ENCODE measurements at regions not wholly inside any gene's neighbourhood (a gene's known extent, or its start where the extent isn't known, plus 50 kb on each side); places are given as distances from the start of the nearest gene placed in this dataset.

DNA sequence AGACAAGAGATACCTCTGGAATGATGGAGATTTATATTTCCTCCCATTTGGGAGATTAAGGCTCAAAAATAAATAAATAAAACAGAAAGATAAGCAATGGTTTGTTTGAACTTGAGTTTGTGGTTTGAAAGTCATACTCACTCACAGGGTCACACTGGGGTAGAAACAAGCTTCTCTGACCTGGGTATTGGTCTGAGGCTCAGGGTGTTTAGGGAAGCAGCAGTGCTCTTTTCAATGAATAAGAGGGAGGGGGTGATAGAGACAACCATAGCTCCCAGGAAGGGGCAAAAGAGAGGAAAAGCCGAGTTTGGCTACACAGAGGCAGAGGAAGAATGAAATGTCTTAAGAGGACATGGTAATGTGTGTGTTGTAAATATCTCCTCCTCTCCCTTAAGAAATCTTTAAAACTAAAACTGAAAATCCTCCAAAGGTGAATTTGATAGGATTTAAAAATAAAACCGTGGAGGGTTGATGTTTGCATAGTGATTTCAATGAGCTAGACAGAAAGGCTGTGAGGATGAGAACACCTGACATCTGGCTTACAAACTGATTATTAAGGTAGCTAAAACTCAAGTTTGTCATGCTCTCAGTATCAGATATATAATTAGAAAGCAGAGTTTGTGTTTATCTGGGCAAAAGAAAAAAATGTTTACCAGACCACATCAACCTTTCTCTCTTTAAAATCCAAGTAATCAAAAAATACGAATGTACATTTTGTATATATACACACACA lies 159.9 kb upstream of the TMEFF2 start:
- no peak overlapping the region for H3K27ac ChIP-seq (ENCODE audit: low read depth in 2 of 2, low read length in 1 of 2)
- no peak overlapping the region for H3K4me3 ChIP-seq (ENCODE audit: low read depth in 2 of 2, low read length in 1 of 2)
- no peak for TF ChIP-seq MEF2A (IDR thresholded peaks at IDR 0.05; ENCODE audit: borderline replicate concordance, low read depth)
- H3F3A ChIP-seq (replicated peaks; ENCODE audit: insufficient read depth), result no peaks in the 10 kb centered on the region
- no peaks in the 10 kb centered on the region for H3K9me3 ChIP-seq
- no peaks in the 10 kb centered on the region for H4K20me1 ChIP-seq (ENCODE audit: insufficient read depth)
- H3K27me3 ChIP-seq (ENCODE audit: insufficient read depth), result no peaks in the 10 kb centered on the region
- no peaks in the 10 kb centered on the region for H3K4me1 ChIP-seq (ENCODE audit: control insufficient read depth in 1 of 2, insufficient read depth in 2 of 2, low read depth in 1 of 2, low read length in 1 of 2)
- H3K9ac ChIP-seq, result no peak overlapping the region
- H2AFZ ChIP-seq (ENCODE audit: low read depth), result no peak overlapping the region
- DNase-seq, result no peak
- WGBS (ENCODE audit: low lambda C conversion rate), result 49% methylated on average over 3 of the region's 3 CpGs
- no peaks in the 10 kb centered on the region for H3K36me3 ChIP-seq (replicated peaks in 1 of 2; ENCODE audit: control insufficient read depth in 1 of 2, insufficient read depth in 2 of 2, low read length in 1 of 2)
- no peaks in the 10 kb centered on the region for H3K79me2 ChIP-seq (ENCODE audit: insufficient read depth)
- no peaks in the 10 kb centered on the region for H3K9me2 ChIP-seq
- CTCF ChIA-PET, result interaction anchor here (0.7 kb wide), 1 partner anchor 22 kb away, joined by 3 read pairs; no protein-coding TSS in a partner anchor
- H3K4me2 ChIP-seq, result no peak overlapping the region
- POLR2A ChIA-PET, result no interaction called here

- H3K9ac ChIP-seq, result no peak overlapping the region
- H4K20me1 ChIP-seq (ENCODE audit: insufficient read depth), result no peaks in the 10 kb centered on the region
- no peaks in the 10 kb centered on the region; a peak in 2 of 4 replicates for H3K4me1 ChIP-seq (ENCODE audit: control insufficient read depth in 1 of 2, insufficient read depth in 2 of 2, low read depth in 1 of 2, low read length in 1 of 2)
- no peak overlapping the region for H3K4me3 ChIP-seq (ENCODE audit: low read depth in 2 of 2, low read length in 1 of 2)
- H3F3A ChIP-seq (replicated peaks; ENCODE audit: insufficient read depth), result no peaks in the 10 kb centered on the region
- H3K9me3 ChIP-seq, result no peaks in the 10 kb centered on the region
- TF ChIP-seq PBX3 (IDR thresholded peaks at IDR 0.05), result no peak
- TF ChIP-seq, protein P1, sequence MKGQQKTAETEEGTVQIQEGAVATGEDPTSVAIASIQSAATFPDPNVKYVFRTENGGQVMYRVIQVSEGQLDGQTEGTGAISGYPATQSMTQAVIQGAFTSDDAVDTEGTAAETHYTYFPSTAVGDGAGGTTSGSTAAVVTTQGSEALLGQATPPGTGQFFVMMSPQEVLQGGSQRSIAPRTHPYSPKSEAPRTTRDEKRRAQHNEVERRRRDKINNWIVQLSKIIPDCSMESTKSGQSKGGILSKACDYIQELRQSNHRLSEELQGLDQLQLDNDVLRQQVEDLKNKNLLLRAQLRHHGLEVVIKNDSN (IDR thresholded peaks at IDR 0.05; ENCODE audit: borderline replicate concordance, low read depth), result no peak
- no peak for TF ChIP-seq NFIC (IDR thresholded peaks at IDR 0.05; ENCODE audit: borderline replicate concordance)
- no peak for TF ChIP-seq TEAD4 (IDR thresholded peaks at IDR 0.05; ENCODE audit: borderline replicate concordance, insufficient read depth)
- TF ChIP-seq, protein P2, sequence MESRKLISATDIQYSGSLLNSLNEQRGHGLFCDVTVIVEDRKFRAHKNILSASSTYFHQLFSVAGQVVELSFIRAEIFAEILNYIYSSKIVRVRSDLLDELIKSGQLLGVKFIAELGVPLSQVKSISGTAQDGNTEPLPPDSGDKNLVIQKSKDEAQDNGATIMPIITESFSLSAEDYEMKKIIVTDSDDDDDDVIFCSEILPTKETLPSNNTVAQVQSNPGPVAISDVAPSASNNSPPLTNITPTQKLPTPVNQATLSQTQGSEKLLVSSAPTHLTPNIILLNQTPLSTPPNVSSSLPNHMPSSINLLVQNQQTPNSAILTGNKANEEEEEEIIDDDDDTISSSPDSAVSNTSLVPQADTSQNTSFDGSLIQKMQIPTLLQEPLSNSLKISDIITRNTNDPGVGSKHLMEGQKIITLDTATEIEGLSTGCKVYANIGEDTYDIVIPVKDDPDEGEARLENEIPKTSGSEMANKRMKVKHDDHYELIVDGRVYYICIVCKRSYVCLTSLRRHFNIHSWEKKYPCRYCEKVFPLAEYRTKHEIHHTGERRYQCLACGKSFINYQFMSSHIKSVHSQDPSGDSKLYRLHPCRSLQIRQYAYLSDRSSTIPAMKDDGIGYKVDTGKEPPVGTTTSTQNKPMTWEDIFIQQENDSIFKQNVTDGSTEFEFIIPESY (IDR thresholded peaks at IDR 0.05; ENCODE audit: borderline replicate concordance, low read depth), result no peak
- TF ChIP-seq MEF2A (IDR thresholded peaks at IDR 0.05; ENCODE audit: borderline replicate concordance, low read depth), result no peak
- no peak overlapping the region for H2AFZ ChIP-seq (ENCODE audit: low read depth)
- no peak for DNase-seq
- ChIA-PET CTCF (no interaction called here), POLR2A (no interaction called here)
- H3K27ac ChIP-seq (ENCODE audit: low read depth in 2 of 2, low read length in 1 of 2), result peak overlapping the region in 1 of 2 experiments; percentile 39; a peak in 1 of 4 replicates
- no peaks in the 10 kb centered on the region; the same call in 1 of the 2 replicates for H3K9me2 ChIP-seq
- H3K27me3 ChIP-seq (ENCODE audit: insufficient read depth), result no peaks in the 10 kb centered on the region
- 48% methylated on average over 3 of the region's 3 CpGs for WGBS (ENCODE audit: low lambda C conversion rate)
- no peak overlapping the region for H3K4me2 ChIP-seq
- H3K79me2 ChIP-seq (ENCODE audit: insufficient read depth), result no peaks in the 10 kb centered on the region
- H3K36me3 ChIP-seq (replicated peaks in 1 of 2; ENCODE audit: control insufficient read depth in 1 of 2, insufficient read depth in 2 of 2, low read length in 1 of 2), result no peaks in the 10 kb centered on the region
Measured at GRCh38 chr2:192347542-192347941, 152.8 kb upstream of the TMEFF2 start.
